ENCODE measurements at regions not wholly inside any gene's neighbourhood (a gene's known extent, or its start where the extent isn't known, plus 50 kb on each side); places are given as distances from the start of the nearest gene placed in this dataset.

- Histone ChIP-seq H3K9me1 (replicated peaks; ENCODE audit: control insufficient read depth, extremely low read depth, insufficient read depth, low read length) (no peaks in the 10 kb centered on the region), H3K9ac (replicated peaks; ENCODE audit: extremely low read depth, insufficient read depth, low read length) (no peak overlapping the region), H3K36me3 (ENCODE audit: control insufficient read depth in 2 of 2, extremely low read depth in 1 of 2, insufficient read depth in 2 of 2, low read length in 2 of 2) (no peaks in the 10 kb centered on the region), H3K27me3 (ENCODE audit: control insufficient read depth in 2 of 2, insufficient read depth in 2 of 2, low read length in 2 of 2) (peaks cover 3 to 19% of the 10 kb centered on the region in 2 experiments), H3K4me2 (ENCODE audit: insufficient read depth, low read length) (no peak overlapping the region), H3K4me1 (ENCODE audit: control insufficient read depth, extremely low read depth, insufficient read depth, low read length) (no peaks in the 10 kb centered on the region), H2AFZ (ENCODE audit: low read depth, low read length) (no peak overlapping the region), H3K4me3 (replicated peaks in 1 of 3; ENCODE audit: insufficient read depth in 1 of 3, low read depth in 1 of 3, low read length in 3 of 3) (no peak overlapping the region), H4K20me1 (replicated peaks; ENCODE audit: control insufficient read depth, extremely low read depth, insufficient read depth, low read length) (no peaks in the 10 kb centered on the region), H3K9me3 (replicated peaks; ENCODE audit: control insufficient read depth, insufficient read depth, low read length) (no peaks in the 10 kb centered on the region), H3K27ac (ENCODE audit: insufficient read depth, low read depth, low read length) (no peak overlapping the region), H3K79me2 (ENCODE audit: control insufficient read depth, insufficient read depth, low read length) (no peaks in the 10 kb centered on the region)
- ChIA-PET CTCF (no interaction called here), POLR2A (no interaction called here)
- no peak for TF ChIP-seq JUN (IDR thresholded peaks at IDR 0.05; ENCODE audit: borderline replicate concordance, insufficient read depth, insufficient read length, low read depth)
- no peak for TF ChIP-seq POLR2A (IDR thresholded peaks at IDR 0.05; ENCODE audit: low read depth, low read length)
- TF ChIP-seq CTCF (IDR thresholded peaks at IDR 0.05; ENCODE audit: extremely low read depth in 1 of 2, insufficient read depth in 1 of 2, low read depth in 1 of 2, low read length in 2 of 2) = no peak
- DNase-seq (ENCODE audit: low read depth, low spot score) (no peak), FAIRE-seq (no peak)
- dilution Hi-C loops (cut with MboI; ENCODE audit: extremely low pct_ligation_motif_present, low sequenced_read_pairs) (no loop called here), intact Hi-C loops (cut with micrococcal nuclease) (no loop called here)
- BruUV-seq (replicated peaks) = no TSS peak
These were observed 67.8 kb upstream of the IGF1R start for GRCh38 chr15:98580572-98580971.

GRCh38 chr15:98581715-98582114, 66.6 kb upstream of the IGF1R start:
- Histone ChIP-seq H3K27ac (ENCODE audit: insufficient read depth, low read depth, low read length) (no peak overlapping the region), H3K79me2 (ENCODE audit: control insufficient read depth, insufficient read depth, low read length) (no peaks in the 10 kb centered on the region), H2AFZ (ENCODE audit: low read depth, low read length) (no peak overlapping the region), H3K36me3 (ENCODE audit: control insufficient read depth in 2 of 2, extremely low read depth in 1 of 2, insufficient read depth in 2 of 2, low read length in 2 of 2) (no peaks in the 10 kb centered on the region), H4K20me1 (replicated peaks; ENCODE audit: control insufficient read depth, extremely low read depth, insufficient read depth, low read length) (no peaks in the 10 kb centered on the region), H3K9ac (replicated peaks; ENCODE audit: extremely low read depth, insufficient read depth, low read length) (no peak overlapping the region), H3K27me3 (ENCODE audit: control insufficient read depth in 2 of 2, insufficient read depth in 2 of 2, low read length in 2 of 2) (peaks cover 3 to 19% of the 10 kb centered on the region in 2 experiments), H3K9me1 (replicated peaks; ENCODE audit: control insufficient read depth, extremely low read depth, insufficient read depth, low read length) (no peaks in the 10 kb centered on the region), H3K4me1 (ENCODE audit: control insufficient read depth, extremely low read depth, insufficient read depth, low read length) (no peaks in the 10 kb centered on the region), H3K9me3 (replicated peaks; ENCODE audit: control insufficient read depth, insufficient read depth, low read length) (no peaks in the 10 kb centered on the region), H3K4me3 (replicated peaks in 1 of 3; ENCODE audit: insufficient read depth in 1 of 3, low read depth in 1 of 3, low read length in 3 of 3) (no peak overlapping the region), H3K4me2 (ENCODE audit: insufficient read depth, low read length) (no peak overlapping the region)
- CTCF ChIA-PET = no interaction called here
- no peak for TF ChIP-seq JUN (IDR thresholded peaks at IDR 0.05; ENCODE audit: borderline replicate concordance, insufficient read depth, insufficient read length, low read depth)
- TF ChIP-seq MAX (IDR thresholded peaks at IDR 0.05; ENCODE audit: insufficient read depth, insufficient read length) = no peak
- TF ChIP-seq MYC (IDR thresholded peaks at IDR 0.05; ENCODE audit: low read depth, low read length) = no peak
- no peak for TF ChIP-seq GATA2 (IDR thresholded peaks at IDR 0.05; ENCODE audit: insufficient read depth, insufficient read length, low read depth, low read length)
- TF ChIP-seq POLR2AphosphoS5 (IDR thresholded peaks at IDR 0.05; ENCODE audit: insufficient read depth, low read depth, low read length) = no peak
- no peak for TF ChIP-seq FOS (IDR thresholded peaks at IDR 0.05; ENCODE audit: borderline replicate concordance, insufficient read depth, low read length)
- TF ChIP-seq CTCF (IDR thresholded peaks at IDR 0.05; ENCODE audit: extremely low read depth in 1 of 2, insufficient read depth in 1 of 2, low read depth in 1 of 2, low read length in 2 of 2) = no peak
- TF ChIP-seq POLR2A (IDR thresholded peaks at IDR 0.05; ENCODE audit: low read depth, low read length) = no peak
- no peak for TF ChIP-seq EZH2 (IDR thresholded peaks at IDR 0.05; ENCODE audit: borderline replicate concordance, low read depth, low read length, severe bottlenecking)
- intact Hi-C loops (cut with micrococcal nuclease) = no loop called here
- dilution Hi-C loops (cut with MboI; ENCODE audit: extremely low pct_ligation_motif_present, low sequenced_read_pairs) = no loop called here
- BruUV-seq (replicated peaks) = no TSS peak
- POLR2A ChIA-PET = no interaction called here
- DNase-seq (ENCODE audit: low read depth, low spot score) (no peak), FAIRE-seq (no peak)
